AG04449 (cell line): ENCODE measurements at regions not wholly inside any gene's neighbourhood (a gene's known extent, or its start where the extent isn't known, plus 50 kb on each side); places are given as distances from the start of the nearest gene placed in this dataset.

Experiments
- CTCF ChIA-PET: fragments of 350-600 bp; formaldehyde crosslinking; extraction: SDS; loops from one replicate; lab custom pipeline; 2021; ENCODE audit warnings: antibody characterized with exemption; lab: Yijun Ruan, JAX
- POLR2A ChIA-PET: fragments of 400-600, 350-600 bp; formaldehyde crosslinking; extraction: SDS; loops from one replicate; lab custom pipeline; 2020; ENCODE audit warnings: antibody characterized with exemption, inconsistent platforms; lab: Yijun Ruan, JAX
- DNase-seq: peaks from one replicate; pipeline ENCODE4 v3.0.0-alpha.2; 2010; ENCODE audit warnings: low read depth, low spot score
- H3K4me3 ChIP-seq: 2 replicates; pipeline ENCODE4 v1.5.1; 2011; ENCODE audit warnings: low read depth, mild to moderate bottlenecking, control low read depth, low read length
- CTCF ChIP-seq: IDR thresholded peaks from one replicate; pipeline ENCODE4 v1.5.1; 2011; ENCODE audit warnings: mild to moderate bottlenecking, moderate library complexity, low read length, control low read depth, inconsistent platforms; ENCODE audit not compliant: insufficient read depth; ENCODE audit errors: missing control alignments

GRCh38 chr4:62490635-62491034 is 1290.5 kb downstream of the ADGRL3 start:
- no peak for DNase-seq
- H3K4me3 ChIP-seq: no peak overlapping the region
- POLR2A ChIA-PET: no interaction called here
- TF ChIP-seq CTCF: no peak
- CTCF ChIA-PET: no interaction called here

GRCh38 chr4:62487016-62487415 is 1286.9 kb downstream of the ADGRL3 start:
- no peak for TF ChIP-seq CTCF
- ChIA-PET CTCF (no interaction called here), POLR2A (no interaction called here)
- DNase-seq: no peak
- H3K4me3 ChIP-seq: no peak overlapping the region

- ChIA-PET POLR2A (no interaction called here), CTCF (no interaction called here)
- no peak overlapping the region for H3K4me3 ChIP-seq
Observed at GRCh38 chr4:62484357-62484756, 1284.2 kb downstream of the ADGRL3 start.

DNA sequence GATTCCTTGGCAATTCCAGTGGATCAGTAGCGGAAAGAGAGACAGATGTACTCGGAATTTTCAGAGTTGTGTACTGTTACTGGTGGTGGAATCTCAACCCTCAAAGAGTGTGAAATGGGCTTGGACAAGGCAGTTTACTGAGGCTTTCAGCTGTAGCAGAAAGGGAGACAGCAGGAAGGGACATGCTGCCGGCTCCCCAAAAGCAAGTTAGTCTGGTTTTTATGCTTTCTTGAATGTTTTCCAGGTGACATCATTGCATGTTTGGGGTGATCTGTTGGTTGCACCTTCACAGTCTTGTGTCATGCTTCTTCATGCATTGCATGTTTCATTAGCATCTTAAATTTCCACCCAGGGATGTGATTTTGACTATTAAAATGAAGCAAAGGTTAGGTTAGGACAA is 1282.2 kb downstream of the ADGRL3 start:
- POLR2A ChIA-PET: no interaction called here
- CTCF ChIA-PET: no interaction called here
- TF ChIP-seq CTCF: no peak
- DNase-seq: no peak
- H3K4me3 ChIP-seq: no peak overlapping the region

More at GRCh38 chr4:62484357-62484756, 1284.2 kb downstream of the ADGRL3 start:
- DNase-seq: no peak
- TF ChIP-seq CTCF: no peak

GRCh38 chr4:62475596-62475995 is 1275.5 kb downstream of the ADGRL3 start:
- no peak for DNase-seq
- H3K4me3 ChIP-seq: no peak overlapping the region
- CTCF ChIA-PET: no interaction called here
- no peak for TF ChIP-seq CTCF
- POLR2A ChIA-PET: no interaction called here

GRCh38 chr4:62474802-62475201 is 1274.7 kb downstream of the ADGRL3 start:
- DNase-seq: no peak
- no peak overlapping the region for H3K4me3 ChIP-seq
- no peak for TF ChIP-seq CTCF
- CTCF ChIA-PET: no interaction called here
- POLR2A ChIA-PET: no interaction called here

- H3K4me3 ChIP-seq: no peak overlapping the region
- DNase-seq: no peak
- ChIA-PET CTCF (no interaction called here), POLR2A (no interaction called here)
- TF ChIP-seq CTCF: no peak
Observed at GRCh38 chr4:62471021-62471420, 1270.9 kb downstream of the ADGRL3 start.
